Breast epithelium (tissue), 4 donors: ENCODE measurements at regions not wholly inside any gene's neighbourhood (a gene's known extent, or its start where the extent isn't known, plus 50 kb on each side); places are given as distances from the start of the nearest gene placed in this dataset.

Source experiments
- DNase-seq, 2 donors: peaks; one replicate each; pipeline ENCODE4 v3.0.0-alpha.2; 2019; ENCODE audit warnings: low spot score in 2 of 2
- H3K27ac ChIP-seq, 2 donors: fragments of 200-600 bp; sonication (generic) in 1 of 2; one replicate each; pipeline ENCODE4 v1.5.1; 2016 to 2019; ENCODE audit warnings: mild to moderate bottlenecking in 1 of 2
- H3K27me3 ChIP-seq, 2 donors: fragments of 200-600 bp; sonication (generic) in 1 of 2; one replicate each; pipeline versions ENCODE4 v1.5.1 to v1.6.0; 2017 to 2019; ENCODE audit warnings: control low read depth in 1 of 2, mild to moderate bottlenecking in 1 of 2
- H3K36me3 ChIP-seq: fragments of 200-600 bp; one replicate; pipeline ENCODE4 v1.5.1; 2019
- H3K4me1 ChIP-seq, 2 donors: fragments of 200-600 bp; sonication (generic); one replicate each; pipeline ENCODE4 v1.5.1; 2016 to 2019; ENCODE audit warnings: control low read depth in 1 of 2
- H3K4me3 ChIP-seq, 3 donors: fragments of 200-600 bp; sonication (generic); 1 replicate in 2 of 3; 2 replicates in 1 of 3; pipeline ENCODE4 v1.5.1; 2016 to 2019; ENCODE audit warnings: mild to moderate bottlenecking in 3 of 3, moderate library complexity in 2 of 3
- H3K9me3 ChIP-seq, 2 donors: fragments of 200-600 bp; sonication (generic) in 1 of 2; one replicate each; pipeline ENCODE4 v1.5.1; 2016 to 2019; ENCODE audit warnings: control low read depth in 1 of 2
- CTCF ChIP-seq, 3 donors: fragments of 450-650 bp; IDR thresholded peaks; one replicate each; pipeline ENCODE4 v1.5.1; 2016 to 2017; ENCODE audit warnings: antibody characterized with exemption in 3 of 3, mild to moderate bottlenecking in 3 of 3, moderate library complexity in 3 of 3
- POLR2A ChIP-seq: fragments of 450-650 bp; IDR thresholded peaks from one replicate; pipeline ENCODE4 v1.6.1; 2016; ENCODE audit warnings: antibody characterized with exemption, mild to moderate bottlenecking, moderate library complexity
- POLR2AphosphoS5 ChIP-seq, 3 donors: sonication (generic); formaldehyde crosslinking; IDR thresholded peaks; one replicate each; pipeline ENCODE4 v1.6.1; 2017; ENCODE audit warnings: antibody characterized with exemption in 3 of 3
- intact Hi-C: fragments of 100-400 bp; cut with DNase I; formaldehyde crosslinking; loops from one replicate; pipeline ENCODE4 v1.15.1; 2023; ENCODE audit warnings: low total_unique reads

GRCh38 chrX:74231625-74232024 is 72.4 kb upstream of the ZCCHC13 start:
- Histone ChIP-seq H3K27me3 (peaks cover 0 to 10% of the 10 kb centered on the region in 2 donors), H3K27ac (no peak overlapping the region), H3K36me3 (no peaks in the 10 kb centered on the region), H3K4me1 (no peaks in the 10 kb centered on the region), H3K4me3 (no peak overlapping the region), H3K9me3 (no peaks in the 10 kb centered on the region)
- intact Hi-C loops: no loop called here
- DNase-seq: no peak
- TF ChIP-seq POLR2AphosphoS5 (IDR thresholded peaks at IDR 0.05) (no peak), CTCF (IDR thresholded peaks at IDR 0.05) (no peak), POLR2A (no peak)

- TF ChIP-seq CTCF (IDR thresholded peaks at IDR 0.05) (no peak), POLR2AphosphoS5 (IDR thresholded peaks at IDR 0.05) (no peak), POLR2A (no peak)
- Histone ChIP-seq H3K27me3 (peaks cover 0 to 14% of the 10 kb centered on the region in 2 donors), H3K36me3 (no peaks in the 10 kb centered on the region), H3K4me3 (no peak overlapping the region), H3K27ac (no peak overlapping the region), H3K9me3 (peaks cover 3 to 9% of the 10 kb centered on the region in 2 donors), H3K4me1 (no peaks in the 10 kb centered on the region)
- DNase-seq: no peak
- intact Hi-C loops: no loop called here
These were observed 73.9 kb upstream of the ZCCHC13 start for GRCh38 chrX:74230094-74230493.

- TF ChIP-seq POLR2A: no peak
- TF ChIP-seq CTCF (IDR thresholded peaks at IDR 0.05): no peak
- no peak for TF ChIP-seq POLR2AphosphoS5 (IDR thresholded peaks at IDR 0.05)
- Histone ChIP-seq H3K9me3 (peaks cover 6 to 12% of the 10 kb centered on the region in 2 donors), H3K36me3 (no peaks in the 10 kb centered on the region), H3K27ac (no peak overlapping the region), H3K27me3 (peaks cover 0 to 18% of the 10 kb centered on the region in 2 donors), H3K4me1 (no peaks in the 10 kb centered on the region), H3K4me3 (no peak overlapping the region)
- intact Hi-C loops: no loop called here
- no peak for DNase-seq
These were observed 78.9 kb upstream of the ZCCHC13 start for GRCh38 chrX:74225111-74225510.

GRCh38 chrX:74220277-74220676 is 83.7 kb upstream of the ZCCHC13 start:
- DNase-seq: no peak
- peaks cover 0 to 27% of the 10 kb centered on the region in 2 donors for H3K27me3 ChIP-seq
- no peak overlapping the region for H3K27ac ChIP-seq
- no peak for TF ChIP-seq POLR2AphosphoS5 (IDR thresholded peaks at IDR 0.05)
- TF ChIP-seq CTCF (IDR thresholded peaks at IDR 0.05): no peak
- no peak for TF ChIP-seq POLR2A
- no peaks in the 10 kb centered on the region for H3K36me3 ChIP-seq
- H3K9me3 ChIP-seq: peaks cover 3 to 4% of the 10 kb centered on the region in 2 donors
- H3K4me1 ChIP-seq: no peaks in the 10 kb centered on the region
- intact Hi-C loops: no loop called here
- H3K4me3 ChIP-seq: no peak overlapping the region

GRCh38 chrX:74218895-74219294 is 85.1 kb upstream of the ZCCHC13 start:
- intact Hi-C loops: no loop called here
- no peak overlapping the region for H3K27ac ChIP-seq
- peaks cover 0 to 37% of the 10 kb centered on the region in 2 donors for H3K27me3 ChIP-seq
- H3K9me3 ChIP-seq: no peaks in the 10 kb centered on the region
- TF ChIP-seq POLR2AphosphoS5 (IDR thresholded peaks at IDR 0.05) (no peak), POLR2A (no peak)
- no peaks in the 10 kb centered on the region for H3K4me1 ChIP-seq
- no peaks in the 10 kb centered on the region for H3K36me3 ChIP-seq
- DNase-seq: no peak
- H3K4me3 ChIP-seq: no peak overlapping the region

GRCh38 chrX:74216421-74216820 is 87.6 kb upstream of the ZCCHC13 start:
- peaks cover 0 to 37% of the 10 kb centered on the region in 2 donors for H3K27me3 ChIP-seq
- intact Hi-C loops: no loop called here
- no peak for TF ChIP-seq POLR2AphosphoS5 (IDR thresholded peaks at IDR 0.05)
- no peak for TF ChIP-seq CTCF (IDR thresholded peaks at IDR 0.05)
- no peak for TF ChIP-seq POLR2A
- no peaks in the 10 kb centered on the region for H3K4me1 ChIP-seq
- no peak for DNase-seq
- H3K9me3 ChIP-seq: no peaks in the 10 kb centered on the region
- H3K4me3 ChIP-seq: no peak overlapping the region
- H3K36me3 ChIP-seq: no peaks in the 10 kb centered on the region
- H3K27ac ChIP-seq: no peak overlapping the region
